GM19468 (cell line): ENCODE measurements at regions not wholly inside any gene's neighbourhood (a gene's known extent, or its start where the extent isn't known, plus 50 kb on each side); places are given as distances from the start of the nearest gene placed in this dataset.

Experiments used
- ATAC-seq: cut with Tn5 transposase; IDR thresholded peaks from one replicate; pipeline ENCODE4 v1.9.1; 2021; ENCODE audit warnings: mild to moderate bottlenecking, moderate library complexity, moderate number of reproducible peaks; ENCODE audit not compliant: unreplicated experiment; ENCODE audit errors: extremely low read depth

- no peak for ATAC-seq
Measured at GRCh38 chr16:65476448-65476955, 354.6 kb upstream of the CDH11 start.

GRCh38 chr16:65473699-65474098 lies 351.8 kb upstream of the CDH11 start:
- ATAC-seq: no peak

GRCh38 chr16:65469116-65469515 lies 347.3 kb upstream of the CDH11 start:
- no peak for ATAC-seq

- ATAC-seq: no peak
Measured at GRCh38 chr16:65468133-65468532, 346.3 kb upstream of the CDH11 start.

GRCh38 chr16:65463652-65464260 lies 341.9 kb upstream of the CDH11 start:
- no peak for ATAC-seq

- no peak for ATAC-seq
Measured at GRCh38 chr16:65457084-65457483, 335.2 kb upstream of the CDH11 start.

- ATAC-seq: no peak
Measured at GRCh38 chr16:65455761-65456160, 333.9 kb upstream of the CDH11 start.

GRCh38 chr16:65453646-65454045 lies 331.8 kb upstream of the CDH11 start:
- no peak for ATAC-seq

GRCh38 chr16:65449526-65449925 lies 327.7 kb upstream of the CDH11 start:
- no peak for ATAC-seq

- no peak for ATAC-seq
Measured at GRCh38 chr16:65446427-65446826, 324.6 kb upstream of the CDH11 start.

- no peak for ATAC-seq
Measured at GRCh38 chr16:65445313-65446260, 323.7 kb upstream of the CDH11 start.

GRCh38 chr16:65441501-65441900 lies 319.6 kb upstream of the CDH11 start:
- ATAC-seq: no peak

GRCh38 chr16:65429504-65430181 lies 307.8 kb upstream of the CDH11 start:
- no peak for ATAC-seq

- no peak for ATAC-seq
Measured at GRCh38 chr16:65426484-65426883, 304.6 kb upstream of the CDH11 start.

GRCh38 chr16:65422934-65423333 lies 301.1 kb upstream of the CDH11 start:
- ATAC-seq: no peak

GRCh38 chr16:65421596-65421995 lies 299.7 kb upstream of the CDH11 start:
- no peak for ATAC-seq

- ATAC-seq: no peak
Measured at GRCh38 chr16:65418435-65418834, 296.6 kb upstream of the CDH11 start.

GRCh38 chr16:65415460-65415859 lies 293.6 kb upstream of the CDH11 start:
- ATAC-seq: no peak

- ATAC-seq: no peak
Measured at GRCh38 chr16:65414284-65414984, 292.6 kb upstream of the CDH11 start.

GRCh38 chr16:65413861-65414260 lies 292.0 kb upstream of the CDH11 start:
- ATAC-seq: no peak
